ENCODE measurements at regions not wholly inside any gene's neighbourhood (a gene's known extent, or its start where the extent isn't known, plus 50 kb on each side); places are given as distances from the start of the nearest gene placed in this dataset.
A peak's percentile ranks its signal among the peaks of the same experiment; 100 is the strongest.
"Not testable (repeated sequence)": the region's sequence is repeated elsewhere in the genome, so short reads cannot be mapped to it uniquely, and the experiment has no call there.

GRCh38 chr5:91684625-91685024, 301.5 kb upstream of the ARRDC3 start:
- no peak for DNase-seq

- no peak for DNase-seq
Observed at GRCh38 chr5:91670563-91670962, 287.4 kb upstream of the ARRDC3 start.

GRCh38 chr5:91670122-91670521, 287.0 kb upstream of the ARRDC3 start:
- no peak for DNase-seq

- DNase-seq = no peak
Observed at GRCh38 chr5:91668261-91668660, 285.1 kb upstream of the ARRDC3 start.

- DNase-seq = no peak
Observed at GRCh38 chr5:91652678-91653077, 269.6 kb upstream of the ARRDC3 start.

- DNase-seq = no peak
Observed at GRCh38 chr5:91651704-91652103, 268.6 kb upstream of the ARRDC3 start.

GRCh38 chr5:91645347-91645746, 262.2 kb upstream of the ARRDC3 start:
- no peak for DNase-seq

- DNase-seq = no peak
Observed at GRCh38 chr5:91643797-91644196, 260.7 kb upstream of the ARRDC3 start.

- no peak for DNase-seq
Observed at GRCh38 chr5:91642581-91642980, 259.5 kb upstream of the ARRDC3 start.

- DNase-seq = peak; percentile 62
Observed at GRCh38 chr5:91641730-91642350, 258.7 kb upstream of the ARRDC3 start.

- no peak for DNase-seq
Observed at GRCh38 chr5:91639744-91640143, 256.6 kb upstream of the ARRDC3 start.

- no peak for DNase-seq
Observed at GRCh38 chr5:91638010-91638409, 254.9 kb upstream of the ARRDC3 start.

GRCh38 chr5:91635950-91636734, 253.0 kb upstream of the ARRDC3 start:
- no peak for DNase-seq

GRCh38 chr5:91632871-91633270, 249.8 kb upstream of the ARRDC3 start:
- no peak for DNase-seq

- DNase-seq = no peak
Observed at GRCh38 chr5:91611746-91612145, 228.6 kb upstream of the ARRDC3 start.

GRCh38 chr5:91607675-91608074, 224.6 kb upstream of the ARRDC3 start:
- DNase-seq = no peak

GRCh38 chr5:91599863-91600262, 216.7 kb upstream of the ARRDC3 start:
- no peak for DNase-seq

GRCh38 chr5:91598216-91598615, 215.1 kb upstream of the ARRDC3 start:
- DNase-seq = no peak

- DNase-seq = no peak
Observed at GRCh38 chr5:91595424-91595823, 212.3 kb upstream of the ARRDC3 start.

GRCh38 chr5:91591076-91591475, 208.0 kb upstream of the ARRDC3 start:
- no peak for DNase-seq

- no peak for DNase-seq
Observed at GRCh38 chr5:91586232-91586631, 203.1 kb upstream of the ARRDC3 start.

GRCh38 chr5:91584352-91584751, 201.2 kb upstream of the ARRDC3 start:
- no peak for DNase-seq

GRCh38 chr5:91566012-91566411, 182.9 kb upstream of the ARRDC3 start:
- DNase-seq = not testable (repeated sequence)

GRCh38 chr5:91562922-91563321, 179.8 kb upstream of the ARRDC3 start:
- DNase-seq = no peak
